Left cardiac atrium (tissue), 4 donors: ENCODE measurements at regions not wholly inside any gene's neighbourhood (a gene's known extent, or its start where the extent isn't known, plus 50 kb on each side); places are given as distances from the start of the nearest gene placed in this dataset.

Experiments
- ATAC-seq, 2 donors: fragments of 200-7000 bp; cut with Tn5 transposase; one replicate each; pipeline ENCODE4 v1.9.1; 2020; ENCODE audit warnings: mild to moderate bottlenecking in 2 of 2, moderate library complexity in 2 of 2
- DNase-seq: peaks from one replicate; pipeline ENCODE4 v3.0.0-alpha.2; 2020
- intact Hi-C, 2 donors: fragments of 100-400 bp; cut with DNase I; formaldehyde crosslinking; loops; one replicate each; pipeline versions ENCODE4 v1.14.1 to v1.15.1; 2022 to 2023
- donor health status: DM: no; HTN: yes; CAD: no.
- donor health status: DM: no; HTN: yes; CAD: no; lungs with severe emphysema.
- donor health status: DM: yes; HTN: yes; CAD: no.
- donor health status: Dilated cardiomyopathy.

DNA sequence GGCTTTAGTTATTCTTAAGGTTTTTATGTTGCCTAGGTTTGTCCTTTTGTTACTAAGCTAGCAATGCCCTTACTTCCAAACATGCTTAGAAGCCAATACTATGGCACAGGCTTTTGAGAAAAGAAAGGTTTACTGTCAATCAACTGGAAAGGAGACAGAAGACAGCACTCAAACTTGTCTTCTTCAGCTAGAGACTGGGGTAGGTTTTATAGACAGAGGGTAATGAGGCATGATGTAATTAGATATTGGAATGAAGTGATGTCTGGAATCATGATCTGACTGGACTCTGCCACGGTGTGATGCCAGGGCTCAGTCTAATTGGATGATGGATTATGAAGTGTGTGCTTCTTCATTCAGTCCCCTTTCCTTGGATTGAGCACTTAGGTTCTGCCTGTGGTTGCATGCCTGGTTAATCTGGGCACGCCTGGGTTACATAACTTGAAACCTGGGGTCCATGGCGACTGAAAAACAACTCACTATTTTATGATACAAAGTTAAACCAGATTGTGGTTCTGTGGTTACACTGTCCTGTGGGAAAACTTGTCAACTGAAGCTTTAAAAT lies 625.8 kb downstream of the BRINP3 start:
- ATAC-seq (no peak), DNase-seq (no peak)
- intact Hi-C loops = no loop called here

DNA sequence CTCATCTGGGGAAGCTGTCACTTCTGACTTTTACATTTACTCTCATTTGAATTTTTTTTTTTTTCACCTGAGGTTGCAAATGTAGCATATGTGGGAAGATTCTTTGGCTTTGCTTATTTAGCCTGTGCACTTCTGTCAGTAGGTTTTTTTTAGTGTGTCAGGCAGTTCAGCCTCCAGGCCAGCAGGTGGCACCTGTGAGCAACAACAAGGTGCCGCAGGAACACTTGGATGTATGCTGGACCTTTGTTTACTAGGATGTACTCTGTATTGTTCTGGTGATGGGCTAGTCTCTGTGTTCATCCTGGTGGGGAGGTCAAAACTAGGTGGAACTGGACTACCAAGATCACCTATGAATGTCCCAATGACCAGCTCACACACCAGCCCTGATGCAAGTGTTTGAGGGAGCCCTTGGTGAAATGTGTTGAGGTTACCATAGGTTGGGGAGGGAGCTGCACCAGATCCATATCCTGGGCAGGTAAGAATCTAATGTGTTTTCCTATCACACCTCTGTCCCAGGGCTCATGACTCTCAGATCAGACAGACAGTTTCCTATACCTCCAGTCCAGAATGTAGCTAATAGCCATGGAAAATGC lies 618.2 kb downstream of the BRINP3 start:
- no peak for ATAC-seq
- intact Hi-C loops = no loop called here

GRCh38 chr1:189866606-189867005 lies 611.1 kb downstream of the BRINP3 start:
- ATAC-seq (no peak), DNase-seq (no peak)
- intact Hi-C loops = no loop called here

More for the DNA sequence above, 618.2 kb downstream of the BRINP3 start:
- DNase-seq = no peak

GRCh38 chr1:189868021-189868420 lies 609.6 kb downstream of the BRINP3 start:
- intact Hi-C loops = no loop called here
- ATAC-seq (no peak), DNase-seq (no peak)

DNA sequence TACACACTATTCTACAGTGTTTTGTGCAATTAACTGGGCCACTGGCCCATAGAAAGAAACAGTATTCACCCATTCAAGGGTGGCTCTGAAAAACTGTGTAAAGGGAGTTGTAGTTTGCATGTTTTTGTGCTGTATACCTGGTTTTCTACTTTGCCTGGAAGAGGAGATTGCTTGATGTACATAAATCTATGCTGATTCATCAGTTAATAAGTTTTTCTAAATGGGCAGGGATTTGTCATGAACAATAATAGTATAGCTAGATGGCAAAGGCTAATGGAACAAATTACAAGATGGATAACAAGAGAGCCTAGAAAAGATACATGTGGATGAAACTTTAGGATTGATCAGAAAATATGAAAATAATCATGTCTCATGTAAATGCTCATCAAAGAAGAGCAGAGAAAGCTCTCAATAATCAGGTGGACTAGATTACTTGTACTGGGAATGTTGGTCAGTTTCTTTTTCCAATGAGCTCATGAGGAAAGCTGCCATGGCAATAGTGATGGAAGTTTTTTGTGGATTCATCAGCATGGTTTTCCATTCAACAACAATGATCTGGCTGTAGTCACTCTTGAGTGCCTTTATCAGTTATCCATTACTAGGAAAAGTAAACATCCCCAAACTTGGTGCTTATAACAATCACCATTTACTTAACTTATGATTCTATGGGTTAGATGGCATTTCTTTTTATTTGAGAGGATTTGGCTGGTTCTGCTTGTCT lies 602.8 kb downstream of the BRINP3 start:
- DNase-seq (no peak), ATAC-seq (no peak)
- intact Hi-C loops = no loop called here

DNA sequence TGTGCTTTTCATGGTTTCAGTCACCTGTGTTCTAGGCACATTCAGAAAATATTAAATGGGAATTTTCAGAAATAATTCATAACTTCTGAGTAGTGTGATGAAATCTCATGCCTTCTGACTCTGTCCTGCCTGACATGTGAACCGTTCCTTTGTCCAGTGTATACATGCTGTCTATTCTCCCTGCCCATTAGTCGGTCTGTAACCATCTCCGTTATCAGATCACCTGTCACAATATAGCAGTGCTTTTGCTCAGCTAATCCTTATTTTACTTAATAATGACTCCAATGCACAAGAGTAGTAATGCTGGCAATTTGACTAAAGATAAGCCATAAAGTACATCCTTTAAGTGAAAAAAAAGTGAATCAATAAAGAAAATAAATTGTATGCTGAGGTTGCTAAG lies 597.5 kb downstream of the BRINP3 start:
- ATAC-seq (no peak), DNase-seq (no peak)
- intact Hi-C loops = no loop called here

GRCh38 chr1:189899686-189900425 lies 577.8 kb downstream of the BRINP3 start:
- ATAC-seq (no peak), DNase-seq (no peak)
- intact Hi-C loops = no loop called here

- no peak for ATAC-seq
- intact Hi-C loops = no loop called here
These were observed 573.2 kb downstream of the BRINP3 start for GRCh38 chr1:189904509-189904908.

DNA sequence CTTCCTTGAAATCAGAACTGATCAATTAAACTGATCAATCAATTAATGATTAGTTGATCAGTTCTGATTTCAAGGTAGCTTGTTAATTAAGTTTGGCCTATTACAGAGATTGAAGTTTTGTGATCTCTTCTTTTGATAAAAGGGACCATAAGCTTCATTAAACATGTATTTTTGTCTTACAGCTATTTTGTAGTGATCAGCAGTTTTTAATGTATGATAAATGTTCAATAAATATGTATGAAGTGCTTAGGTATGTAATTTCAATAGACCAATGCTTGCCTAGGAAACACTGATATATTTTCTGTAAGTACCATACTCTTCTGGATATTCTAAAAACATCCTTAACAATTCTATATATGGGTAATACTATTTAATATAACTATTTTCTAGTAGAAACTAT lies 569.6 kb downstream of the BRINP3 start:
- intact Hi-C loops = no loop called here
- ATAC-seq (no peak), DNase-seq (no peak)

More at GRCh38 chr1:189904509-189904908, 573.2 kb downstream of the BRINP3 start:
- no peak for DNase-seq

DNA sequence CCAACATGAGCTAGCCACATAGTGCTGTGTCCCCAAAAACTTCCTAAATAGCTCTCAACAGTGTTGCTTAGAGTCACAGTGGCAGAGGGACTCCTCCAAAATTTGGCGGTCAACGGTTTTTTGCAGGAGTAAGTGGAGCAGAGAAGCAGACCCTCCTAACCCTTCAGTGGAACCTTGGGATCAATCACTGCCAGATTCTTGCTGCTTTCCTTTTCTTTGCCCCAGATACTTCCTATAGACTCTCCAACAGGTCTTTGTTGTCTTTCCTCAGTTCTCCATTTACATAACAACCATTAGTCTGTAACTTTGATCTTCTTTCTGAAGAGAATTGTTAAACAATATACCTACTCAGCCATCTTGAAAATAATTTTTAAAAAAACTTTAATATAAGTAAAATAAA lies 556.1 kb downstream of the BRINP3 start:
- ATAC-seq = no peak
- intact Hi-C loops = no loop called here
- no peak for DNase-seq

DNA sequence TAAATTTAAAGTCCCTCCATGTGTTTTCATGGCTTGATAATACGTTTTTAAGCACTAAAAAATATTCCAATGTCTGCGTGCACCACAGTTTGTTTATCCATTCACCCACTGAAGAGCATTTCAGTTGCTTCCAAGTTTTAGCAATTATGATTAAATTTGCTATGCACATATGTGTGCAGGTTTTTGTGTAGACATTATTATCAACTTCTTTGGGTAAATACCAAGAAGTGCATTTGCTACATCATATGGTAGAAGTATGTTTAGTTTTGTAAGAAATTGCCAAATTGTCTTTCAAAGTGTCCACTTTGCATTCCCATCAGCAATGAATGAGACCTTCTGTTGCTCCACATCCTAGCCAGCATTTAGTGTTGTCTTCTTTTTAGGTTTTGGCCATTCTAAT lies 550.0 kb downstream of the BRINP3 start:
- intact Hi-C loops = no loop called here
- no peak for ATAC-seq
- no peak for DNase-seq

GRCh38 chr1:189929501-189930099 lies 548.1 kb downstream of the BRINP3 start:
- intact Hi-C loops = no loop called here
- ATAC-seq = no peak
- DNase-seq = no peak

DNA sequence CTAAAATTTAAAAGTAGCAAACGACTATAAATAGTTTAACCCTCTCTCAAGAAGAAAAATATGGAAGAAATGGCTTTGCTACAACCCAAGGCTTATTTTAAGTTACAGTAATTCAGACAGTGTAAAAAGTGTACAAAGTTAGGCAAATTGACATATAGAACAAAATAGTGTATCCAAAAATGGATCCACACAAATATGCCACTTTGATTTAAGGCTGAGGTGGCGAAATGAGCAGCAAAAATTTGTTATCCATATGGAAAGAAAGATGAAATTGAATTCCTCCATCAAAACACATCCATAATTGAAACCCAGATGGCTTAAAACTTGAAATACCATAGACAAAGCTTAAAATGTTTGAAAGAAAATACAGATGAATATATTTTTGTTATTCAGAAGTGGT lies 540.8 kb downstream of the BRINP3 start:
- DNase-seq (no peak), ATAC-seq (no peak)
- intact Hi-C loops = no loop called here

- intact Hi-C loops = no loop called here
- DNase-seq = no peak
- no peak for ATAC-seq
These were observed 537.7 kb downstream of the BRINP3 start for GRCh38 chr1:189939967-189940366.

DNA sequence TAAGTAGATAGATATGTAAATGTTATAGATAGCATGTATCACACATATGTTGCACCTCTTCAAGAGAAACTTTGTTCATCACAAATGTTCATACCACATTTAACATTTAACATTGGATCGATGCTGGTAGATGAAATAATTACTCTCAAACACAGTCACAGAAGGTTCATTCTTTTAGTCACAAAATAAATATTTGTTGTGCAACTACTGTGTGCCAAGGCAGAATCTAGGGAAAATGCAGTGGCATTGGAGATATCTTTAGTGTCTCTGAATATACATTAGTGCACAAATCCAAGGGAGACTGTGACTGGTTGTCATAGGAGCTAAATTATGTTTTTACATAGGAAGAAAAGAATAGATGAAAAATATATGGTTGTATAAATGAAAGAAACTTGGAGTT lies 535.7 kb downstream of the BRINP3 start:
- intact Hi-C loops = no loop called here
- DNase-seq (no peak), ATAC-seq (no peak)

DNA sequence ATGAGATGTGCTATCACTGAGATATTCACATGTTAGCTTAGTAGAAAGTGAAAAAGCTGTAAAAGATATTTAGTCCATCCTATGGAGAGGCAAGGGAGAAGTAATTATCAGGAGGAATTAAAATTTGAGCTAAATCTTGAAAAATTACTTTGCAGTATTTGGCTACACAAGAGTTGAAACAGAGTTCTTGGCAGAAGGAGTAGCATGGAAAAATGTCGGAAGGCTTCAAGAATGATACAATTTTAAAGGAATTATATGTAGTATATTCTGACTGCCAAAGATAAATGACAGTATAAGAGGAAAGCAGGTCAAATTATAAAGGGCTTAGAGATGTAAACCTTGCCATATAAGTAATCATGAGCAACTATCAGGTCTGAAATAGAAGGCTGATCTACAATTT lies 518.9 kb downstream of the BRINP3 start:
- ATAC-seq (no peak), DNase-seq (no peak)
- intact Hi-C loops = no loop called here

DNA sequence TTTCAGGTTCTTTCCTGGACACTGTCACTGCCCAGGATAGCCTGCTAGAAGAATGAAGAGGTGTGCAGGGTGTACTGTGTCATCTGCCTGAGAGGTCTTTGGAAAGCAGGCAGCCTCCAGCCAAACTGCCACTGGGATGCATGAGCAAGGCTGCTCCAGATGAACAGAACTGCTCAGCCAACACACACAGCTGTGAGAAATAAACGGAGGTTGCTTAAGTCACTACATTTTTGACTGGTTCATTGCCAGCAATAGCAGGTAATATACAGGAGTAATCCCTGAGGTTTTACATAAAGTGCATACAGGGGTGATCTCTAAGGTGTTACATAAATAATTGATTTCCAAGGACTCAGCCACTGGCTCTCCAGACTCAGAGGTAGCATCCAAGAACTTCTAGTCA lies 516.9 kb downstream of the BRINP3 start:
- no peak for ATAC-seq

GRCh38 chr1:189962181-189962580 lies 515.5 kb downstream of the BRINP3 start:
- DNase-seq (no peak), ATAC-seq (peak; percentile 59 to 95)
- intact Hi-C loops = no loop called here

More for the DNA sequence above, 516.9 kb downstream of the BRINP3 start:
- DNase-seq = no peak
- intact Hi-C loops = no loop called here

- ATAC-seq (no peak), DNase-seq (no peak)
- intact Hi-C loops = no loop called here
These were observed 507.1 kb downstream of the BRINP3 start for GRCh38 chr1:189970331-189971230.
